RWPE1 (cell line): ENCODE measurements at regions not wholly inside any gene's neighbourhood (a gene's known extent, or its start where the extent isn't known, plus 50 kb on each side); places are given as distances from the start of the nearest gene placed in this dataset.

Experiments used
- CTCF ChIA-PET: fragments of 350-600 bp; sonication (Branson Sonifier 250); formaldehyde crosslinking; extraction: SDS; loops from one replicate; lab custom pipeline; 2021; lab: Yijun Ruan, JAX
- POLR2A ChIA-PET: fragments of 400-600 bp; formaldehyde crosslinking; extraction: SDS; loops from one replicate; lab custom pipeline; 2020; ENCODE audit warnings: antibody characterized with exemption; ENCODE audit not compliant: low non-redundant PET; lab: Yijun Ruan, JAX
- DNase-seq: peaks from one replicate; pipeline ENCODE4 v3.0.0; 2012; ENCODE audit warnings: low spot score
- H3K27ac ChIP-seq: fragments of 450-650 bp; 2 replicates; pipeline ENCODE4 v1.5.1; 2017
- TF ChIP-seq, protein P1 (sequence below): fragments of 450-650 bp; conservative IDR thresholded peaks from 2 replicates; pipeline ENCODE4 v1.5.1; 2017; ENCODE audit warnings: low read depth, mild to moderate bottlenecking

DNA sequence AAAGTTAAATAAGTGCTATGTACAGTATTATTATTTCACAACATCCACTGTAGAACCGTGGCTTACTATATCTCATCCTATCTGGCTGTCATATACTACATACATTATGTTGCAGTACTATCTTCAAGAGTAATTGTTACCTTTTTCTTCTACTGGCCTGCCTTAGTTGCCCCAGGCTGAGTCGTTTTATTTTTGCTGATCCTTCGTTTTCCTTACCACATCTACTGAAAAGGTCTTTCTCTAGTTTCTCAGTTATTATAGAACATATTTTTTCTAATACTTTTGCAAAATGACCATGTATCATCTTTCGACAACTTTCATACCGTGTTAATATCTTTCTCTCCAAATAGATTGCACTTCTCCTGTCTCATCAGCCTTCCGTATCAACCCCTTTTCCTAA lies 523.1 kb downstream of the SOX5 start:
- no peak for DNase-seq
- ChIA-PET CTCF (no interaction called here), POLR2A (no interaction called here)
- TF ChIP-seq, protein P1, sequence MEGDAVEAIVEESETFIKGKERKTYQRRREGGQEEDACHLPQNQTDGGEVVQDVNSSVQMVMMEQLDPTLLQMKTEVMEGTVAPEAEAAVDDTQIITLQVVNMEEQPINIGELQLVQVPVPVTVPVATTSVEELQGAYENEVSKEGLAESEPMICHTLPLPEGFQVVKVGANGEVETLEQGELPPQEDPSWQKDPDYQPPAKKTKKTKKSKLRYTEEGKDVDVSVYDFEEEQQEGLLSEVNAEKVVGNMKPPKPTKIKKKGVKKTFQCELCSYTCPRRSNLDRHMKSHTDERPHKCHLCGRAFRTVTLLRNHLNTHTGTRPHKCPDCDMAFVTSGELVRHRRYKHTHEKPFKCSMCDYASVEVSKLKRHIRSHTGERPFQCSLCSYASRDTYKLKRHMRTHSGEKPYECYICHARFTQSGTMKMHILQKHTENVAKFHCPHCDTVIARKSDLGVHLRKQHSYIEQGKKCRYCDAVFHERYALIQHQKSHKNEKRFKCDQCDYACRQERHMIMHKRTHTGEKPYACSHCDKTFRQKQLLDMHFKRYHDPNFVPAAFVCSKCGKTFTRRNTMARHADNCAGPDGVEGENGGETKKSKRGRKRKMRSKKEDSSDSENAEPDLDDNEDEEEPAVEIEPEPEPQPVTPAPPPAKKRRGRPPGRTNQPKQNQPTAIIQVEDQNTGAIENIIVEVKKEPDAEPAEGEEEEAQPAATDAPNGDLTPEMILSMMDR, result no peak
- H3K27ac ChIP-seq, result no peak overlapping the region

DNA sequence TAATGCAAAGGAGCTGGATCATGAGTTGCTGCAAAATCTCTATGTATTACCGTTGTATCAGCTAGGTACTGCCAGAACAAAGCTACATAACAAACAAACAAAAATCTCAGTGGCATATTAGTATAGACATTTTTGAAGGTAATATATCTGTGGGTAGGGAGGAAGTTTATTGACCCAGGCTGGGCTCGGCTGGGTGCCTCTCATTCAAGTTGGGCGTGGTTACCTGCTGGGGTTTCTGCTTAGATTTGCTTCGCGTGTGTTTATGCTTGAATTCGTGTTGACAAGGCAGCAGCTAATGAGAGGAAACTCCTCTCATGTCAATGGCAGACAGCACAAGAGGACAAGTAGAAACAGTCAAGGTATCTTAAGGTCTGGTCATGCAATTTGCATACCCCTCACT lies 520.7 kb downstream of the SOX5 start:
- no peak for DNase-seq
- TF ChIP-seq, protein P1, result no peak
- CTCF ChIA-PET, result interaction anchor here (0.7 kb wide), 1 partner anchor 301 kb away, joined by 3 read pairs; no protein-coding TSS in a partner anchor
- no peak overlapping the region for H3K27ac ChIP-seq
- POLR2A ChIA-PET, result no interaction called here

DNA sequence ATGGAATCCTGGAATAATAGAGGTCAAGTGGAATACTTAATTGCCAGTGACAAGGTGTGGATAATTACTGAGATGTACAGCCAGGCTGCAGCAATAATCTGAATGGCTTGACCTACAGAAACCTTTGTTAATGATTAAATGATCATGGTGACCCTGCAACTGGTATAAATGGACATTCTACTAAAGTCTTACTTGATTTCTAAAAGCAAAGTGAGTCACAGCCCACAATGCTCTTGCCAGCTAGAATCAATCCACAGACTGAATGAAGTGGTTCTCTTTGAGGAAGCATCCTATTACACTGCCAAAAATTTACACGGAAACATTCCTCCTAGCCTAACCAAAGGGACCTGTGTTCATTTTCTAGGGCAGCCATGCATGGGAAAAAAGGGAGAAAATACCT lies 518.5 kb downstream of the SOX5 start:
- TF ChIP-seq, protein P1, result no peak

DNA sequence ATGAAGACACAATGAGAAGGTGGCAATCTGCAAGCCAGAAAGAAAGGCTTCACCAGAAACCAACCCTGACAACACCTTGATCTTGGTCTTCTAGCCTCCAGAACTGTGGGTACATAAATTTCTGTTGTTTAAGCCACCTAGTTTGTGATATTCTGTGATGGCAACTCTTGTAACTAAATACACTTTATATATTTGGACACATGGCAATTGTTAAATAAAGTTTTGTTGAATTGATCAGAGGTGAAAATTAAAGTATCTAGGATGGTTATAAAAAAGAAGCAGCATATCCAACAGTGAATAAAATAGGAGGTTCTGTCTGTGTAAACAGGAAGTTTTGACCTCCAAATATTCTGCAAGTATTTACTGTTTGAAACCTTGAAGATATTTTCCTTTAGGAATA lies 516.3 kb downstream of the SOX5 start:
- POLR2A ChIA-PET, result no interaction called here

More for the DNA sequence above, 518.5 kb downstream of the SOX5 start:
- DNase-seq, result no peak
- H3K27ac ChIP-seq, result no peak overlapping the region
- POLR2A ChIA-PET, result no interaction called here
- CTCF ChIA-PET, result no interaction called here

DNA sequence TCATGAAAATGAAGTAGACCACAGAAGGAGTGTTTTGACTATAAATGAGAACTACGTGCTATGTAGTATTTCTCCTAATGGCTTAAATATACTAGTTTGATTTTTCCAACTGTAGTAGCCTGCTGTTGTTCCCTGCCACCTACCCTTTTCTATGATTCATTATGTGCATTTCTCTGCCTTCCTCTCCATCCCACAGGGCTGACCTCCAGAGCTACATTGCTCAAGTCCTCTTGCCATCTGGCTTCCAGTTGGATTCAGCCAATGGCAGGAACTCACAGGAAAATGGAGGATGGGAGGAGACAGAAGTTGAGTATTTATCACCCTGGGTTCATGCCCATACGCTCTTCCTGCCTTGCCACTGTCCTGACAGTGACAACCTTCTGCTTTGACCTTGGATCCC lies 515.3 kb downstream of the SOX5 start:
- CTCF ChIA-PET, result no interaction called here
- POLR2A ChIA-PET, result no interaction called here
- H3K27ac ChIP-seq, result no peak overlapping the region

More for the DNA sequence above, 516.3 kb downstream of the SOX5 start:
- TF ChIP-seq, protein P1, result no peak
- DNase-seq, result no peak
- CTCF ChIA-PET, result no interaction called here
- H3K27ac ChIP-seq, result no peak overlapping the region

DNA sequence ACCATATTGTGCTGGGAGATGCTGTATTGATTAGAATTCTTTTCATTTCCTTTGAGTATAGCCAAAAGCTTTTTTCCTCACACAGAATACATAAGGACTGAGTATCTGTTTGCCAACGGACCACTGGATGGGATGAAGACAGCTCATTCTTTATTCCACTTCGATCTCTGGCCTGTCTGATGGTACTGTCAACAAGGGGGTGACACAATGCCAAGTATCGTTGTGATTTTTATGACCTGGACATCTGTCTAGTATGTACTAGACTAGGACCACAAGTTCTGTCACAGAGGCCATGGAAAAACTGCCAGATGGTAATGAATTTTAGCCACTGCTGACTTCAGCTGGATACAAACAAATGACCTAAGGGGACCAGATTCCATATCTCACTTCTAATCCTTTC lies 502.7 kb downstream of the SOX5 start:
- TF ChIP-seq, protein P1, result no peak
- no peak for DNase-seq
- no peak overlapping the region for H3K27ac ChIP-seq
- ChIA-PET POLR2A (no interaction called here), CTCF (no interaction called here)

More for the DNA sequence above, 515.3 kb downstream of the SOX5 start:
- no peak for DNase-seq
- TF ChIP-seq, protein P1, result no peak
